ENCODE measurements at regions not wholly inside any gene's neighbourhood (a gene's known extent, or its start where the extent isn't known, plus 50 kb on each side); places are given as distances from the start of the nearest gene placed in this dataset.

GRCh38 chr7:136600475-136600874 lies 268.0 kb upstream of the CHRM2 start:
- Mint-ChIP-seq H3K36me3 (ENCODE audit: low read depth, unreplicated experiment) (no peaks in the 10 kb centered on the region), H3K4me1 (ENCODE audit: low read depth, unreplicated experiment) (no peaks in the 10 kb centered on the region), H3K27me3 (ENCODE audit: low read depth, unreplicated experiment) (no peaks in the 10 kb centered on the region), H3K27ac (ENCODE audit: unreplicated experiment) (no peak overlapping the region), H3K9me3 (ENCODE audit: unreplicated experiment) (peaks cover 2% of the 10 kb centered on the region), H3K4me3 (ENCODE audit: unreplicated experiment) (no peak overlapping the region)
- no peak overlapping the region for H3K9ac ChIP-seq (ENCODE audit: low read length)
- no peaks in the 10 kb centered on the region for H3K36me3 ChIP-seq (ENCODE audit: insufficient read depth, low read length)
- no peak overlapping the region for H2AFZ ChIP-seq (ENCODE audit: low read depth, low read length)
- DNase-seq (ENCODE audit: low read depth): no peak
- no peak overlapping the region for H3K4me3 ChIP-seq (ENCODE audit: insufficient read depth, low read depth, low read length)
- no peak overlapping the region for H3K4me2 ChIP-seq (ENCODE audit: low read length)
- no peak for FAIRE-seq
- H3K27me3 ChIP-seq (ENCODE audit: insufficient read depth, low read length): no peaks in the 10 kb centered on the region
- no peaks in the 10 kb centered on the region for H3K79me2 ChIP-seq (ENCODE audit: insufficient read depth, low read length)
- TF ChIP-seq CTCF (IDR thresholded peaks at IDR 0.05; ENCODE audit: insufficient read depth, low read depth, low read length) (no peak), EZH2 (IDR thresholded peaks at IDR 0.05; ENCODE audit: insufficient read depth, low read length) (no peak)
- no peak overlapping the region for H3K27ac ChIP-seq (ENCODE audit: low read depth, low read length)
- H4K20me1 ChIP-seq (ENCODE audit: insufficient read depth, low read length): no peaks in the 10 kb centered on the region
- no peaks in the 10 kb centered on the region for H3K4me1 ChIP-seq (ENCODE audit: insufficient read depth, low read length)
- no peaks in the 10 kb centered on the region for H3K9me3 ChIP-seq (ENCODE audit: insufficient read depth, low read depth, low read length)

GRCh38 chr7:136594739-136595144 lies 273.7 kb upstream of the CHRM2 start:
- no peaks in the 10 kb centered on the region for H3K4me1 ChIP-seq (ENCODE audit: insufficient read depth, low read length)
- Mint-ChIP-seq H3K9me3 (ENCODE audit: unreplicated experiment) (no peaks in the 10 kb centered on the region), H3K4me3 (ENCODE audit: unreplicated experiment) (no peak overlapping the region), H3K36me3 (ENCODE audit: low read depth, unreplicated experiment) (no peaks in the 10 kb centered on the region), H3K27me3 (ENCODE audit: low read depth, unreplicated experiment) (no peaks in the 10 kb centered on the region), H3K4me1 (ENCODE audit: low read depth, unreplicated experiment) (no peaks in the 10 kb centered on the region), H3K27ac (ENCODE audit: unreplicated experiment) (no peak overlapping the region)
- TF ChIP-seq CTCF (IDR thresholded peaks at IDR 0.05; ENCODE audit: insufficient read depth, low read depth, low read length) (no peak), EZH2 (IDR thresholded peaks at IDR 0.05; ENCODE audit: insufficient read depth, low read length) (no peak)
- FAIRE-seq (no peak), DNase-seq (ENCODE audit: low read depth) (peak; percentile 0)
- H3K4me3 ChIP-seq (ENCODE audit: insufficient read depth, low read depth, low read length): no peak overlapping the region
- H3K27ac ChIP-seq (ENCODE audit: low read depth, low read length): no peak overlapping the region
- H2AFZ ChIP-seq (ENCODE audit: low read depth, low read length): no peak overlapping the region
- no peaks in the 10 kb centered on the region for H3K9me3 ChIP-seq (ENCODE audit: insufficient read depth, low read depth, low read length)
- no peaks in the 10 kb centered on the region for H3K79me2 ChIP-seq (ENCODE audit: insufficient read depth, low read length)
- H3K9ac ChIP-seq (ENCODE audit: low read length): no peak overlapping the region
- H3K36me3 ChIP-seq (ENCODE audit: insufficient read depth, low read length): no peaks in the 10 kb centered on the region
- no peaks in the 10 kb centered on the region for H4K20me1 ChIP-seq (ENCODE audit: insufficient read depth, low read length)
- no peak overlapping the region for H3K4me2 ChIP-seq (ENCODE audit: low read length)
- H3K27me3 ChIP-seq (ENCODE audit: insufficient read depth, low read length): no peaks in the 10 kb centered on the region

GRCh38 chr7:136588216-136588615 lies 280.2 kb upstream of the CHRM2 start:
- no peak overlapping the region for H3K4me3 Mint-ChIP-seq (ENCODE audit: unreplicated experiment)
- H3K27ac Mint-ChIP-seq (ENCODE audit: unreplicated experiment): no peak overlapping the region
- no peak overlapping the region for H3K4me2 ChIP-seq (ENCODE audit: low read length)
- no peaks in the 10 kb centered on the region for H3K27me3 Mint-ChIP-seq (ENCODE audit: low read depth, unreplicated experiment)
- H3K4me1 Mint-ChIP-seq (ENCODE audit: low read depth, unreplicated experiment): no peaks in the 10 kb centered on the region
- no peaks in the 10 kb centered on the region for H3K36me3 ChIP-seq (ENCODE audit: insufficient read depth, low read length)
- DNase-seq (ENCODE audit: low read depth): no peak
- peak overlapping the region; percentile 31 for H3K27ac ChIP-seq (ENCODE audit: low read depth, low read length)
- TF ChIP-seq CTCF (IDR thresholded peaks at IDR 0.05; ENCODE audit: insufficient read depth, low read depth, low read length) (no peak), EZH2 (IDR thresholded peaks at IDR 0.05; ENCODE audit: insufficient read depth, low read length) (no peak)
- no peaks in the 10 kb centered on the region for H4K20me1 ChIP-seq (ENCODE audit: insufficient read depth, low read length)
- H2AFZ ChIP-seq (ENCODE audit: low read depth, low read length): no peak overlapping the region
- no peaks in the 10 kb centered on the region for H3K27me3 ChIP-seq (ENCODE audit: insufficient read depth, low read length)
- H3K4me3 ChIP-seq (ENCODE audit: insufficient read depth, low read depth, low read length): no peak overlapping the region
- no peak overlapping the region for H3K9ac ChIP-seq (ENCODE audit: low read length)
- H3K36me3 Mint-ChIP-seq (ENCODE audit: low read depth, unreplicated experiment): no peaks in the 10 kb centered on the region
- no peaks in the 10 kb centered on the region for H3K9me3 Mint-ChIP-seq (ENCODE audit: unreplicated experiment)
- FAIRE-seq: no peak
- no peaks in the 10 kb centered on the region for H3K79me2 ChIP-seq (ENCODE audit: insufficient read depth, low read length)
- no peaks in the 10 kb centered on the region for H3K9me3 ChIP-seq (ENCODE audit: insufficient read depth, low read depth, low read length)
- no peaks in the 10 kb centered on the region for H3K4me1 ChIP-seq (ENCODE audit: insufficient read depth, low read length)
